ENCODE measurements at regions not wholly inside any gene's neighbourhood (a gene's known extent, or its start where the extent isn't known, plus 50 kb on each side); places are given as distances from the start of the nearest gene placed in this dataset.

- TF ChIP-seq CTCF (IDR thresholded peaks at IDR 0.05) (no peak), POLR2A (IDR thresholded peaks at IDR 0.05) (no peak)
Observed at GRCh38 chr6:140012150-140012549, 637.7 kb upstream of the CITED2 start.
